Kasumi-1 (cell line): ENCODE measurements at regions not wholly inside any gene's neighbourhood (a gene's known extent, or its start where the extent isn't known, plus 50 kb on each side); places are given as distances from the start of the nearest gene placed in this dataset.
"Not testable (repeated sequence)": the region's sequence is repeated elsewhere in the genome, so short reads cannot be mapped to it uniquely, and the experiment has no call there.

Source experiments
- DNase-seq, 2 experiments: peaks; one replicate each; lab custom pipeline; 2025; lab: John Stamatoyannopoulos, UW

- no peak for DNase-seq
These were observed 440.1 kb upstream of the NFE2L3 start for GRCh38 chr7:25711940-25712339.

- DNase-seq = no peak
These were observed 439.5 kb upstream of the NFE2L3 start for GRCh38 chr7:25712500-25712899.

GRCh38 chr7:25714013-25714412 lies 438.0 kb upstream of the NFE2L3 start:
- no peak for DNase-seq

GRCh38 chr7:25716421-25716820 lies 435.6 kb upstream of the NFE2L3 start:
- no peak for DNase-seq

- no peak for DNase-seq
These were observed 433.4 kb upstream of the NFE2L3 start for GRCh38 chr7:25718596-25718995.

- DNase-seq = no peak
These were observed 432.7 kb upstream of the NFE2L3 start for GRCh38 chr7:25719190-25719896.

- DNase-seq = peak; percentile 5 to 6
These were observed 431.6 kb upstream of the NFE2L3 start for GRCh38 chr7:25720427-25720826.

GRCh38 chr7:25722856-25723255 lies 429.1 kb upstream of the NFE2L3 start:
- DNase-seq = no peak

GRCh38 chr7:25725451-25725850 lies 426.5 kb upstream of the NFE2L3 start:
- DNase-seq = no peak

GRCh38 chr7:25726170-25726780 lies 425.7 kb upstream of the NFE2L3 start:
- no peak for DNase-seq

- DNase-seq = no peak
These were observed 425.2 kb upstream of the NFE2L3 start for GRCh38 chr7:25726781-25727311.

- no peak for DNase-seq
These were observed 424.6 kb upstream of the NFE2L3 start for GRCh38 chr7:25727446-25727845.

- DNase-seq = no peak
These were observed 424.1 kb upstream of the NFE2L3 start for GRCh38 chr7:25727876-25728275.

GRCh38 chr7:25731068-25731845 lies 420.7 kb upstream of the NFE2L3 start:
- DNase-seq = no peak

GRCh38 chr7:25731846-25732245 lies 420.2 kb upstream of the NFE2L3 start:
- no peak for DNase-seq

GRCh38 chr7:25732766-25733217 lies 419.2 kb upstream of the NFE2L3 start:
- DNase-seq = no peak

- no peak for DNase-seq
These were observed 416.2 kb upstream of the NFE2L3 start for GRCh38 chr7:25735674-25736242.

GRCh38 chr7:25738528-25738927 lies 413.5 kb upstream of the NFE2L3 start:
- DNase-seq = no peak

GRCh38 chr7:25739143-25739542 lies 412.9 kb upstream of the NFE2L3 start:
- DNase-seq = no peak

GRCh38 chr7:25742316-25742715 lies 409.7 kb upstream of the NFE2L3 start:
- no peak for DNase-seq

- not testable (repeated sequence) for DNase-seq
These were observed 408.1 kb upstream of the NFE2L3 start for GRCh38 chr7:25743670-25744451.
